GM18870 (cell line): ENCODE measurements at regions not wholly inside any gene's neighbourhood (a gene's known extent, or its start where the extent isn't known, plus 50 kb on each side); places are given as distances from the start of the nearest gene placed in this dataset.

ENCODE experiments used
- ATAC-seq: cut with Tn5 transposase; IDR thresholded peaks from one replicate; pipeline ENCODE4 v1.9.1; 2021; ENCODE audit warnings: moderate library complexity; ENCODE audit not compliant: unreplicated experiment

DNA sequence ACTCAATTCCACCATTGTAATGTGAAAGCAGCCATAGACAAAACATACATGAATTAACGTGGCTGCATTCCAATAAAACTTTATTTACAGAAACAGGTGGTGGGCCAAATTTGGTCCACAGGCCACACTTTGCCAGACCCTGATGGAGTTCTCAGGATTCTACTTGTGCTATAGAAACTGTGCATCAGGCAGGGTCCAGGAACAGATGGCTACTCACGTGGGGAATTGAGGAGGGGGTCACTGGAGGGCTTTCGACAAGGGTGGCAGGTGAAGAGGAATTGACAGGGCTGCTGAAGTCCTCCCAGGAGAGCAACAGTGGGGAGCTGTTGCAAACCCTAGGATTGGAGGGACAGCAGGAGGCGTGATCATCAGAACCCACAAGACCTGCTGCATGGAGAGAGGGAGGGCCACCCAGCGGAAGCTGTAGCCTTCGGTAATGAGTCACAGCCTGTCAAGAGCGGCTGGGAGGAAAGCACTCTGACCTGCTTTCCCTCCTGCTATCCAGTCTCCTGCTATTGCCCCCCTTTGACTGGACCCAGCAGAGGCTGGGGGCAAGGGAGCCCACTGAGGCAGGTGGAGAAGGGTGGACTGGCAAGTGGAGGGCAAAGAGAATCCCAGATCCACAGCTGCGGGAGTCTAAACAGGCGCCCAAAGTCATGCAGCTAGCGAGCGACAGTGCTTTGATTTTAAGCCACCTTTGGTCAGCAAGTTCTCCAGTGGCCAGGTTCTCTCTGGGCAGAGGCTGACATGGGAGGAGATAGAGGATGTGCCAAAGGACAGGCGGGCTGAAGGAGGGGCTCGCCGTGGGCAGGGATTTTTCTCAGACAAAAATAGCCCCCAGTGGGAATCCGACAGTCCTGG, 138.3 kb upstream of the SMIM23 start:
- no peak for ATAC-seq

DNA sequence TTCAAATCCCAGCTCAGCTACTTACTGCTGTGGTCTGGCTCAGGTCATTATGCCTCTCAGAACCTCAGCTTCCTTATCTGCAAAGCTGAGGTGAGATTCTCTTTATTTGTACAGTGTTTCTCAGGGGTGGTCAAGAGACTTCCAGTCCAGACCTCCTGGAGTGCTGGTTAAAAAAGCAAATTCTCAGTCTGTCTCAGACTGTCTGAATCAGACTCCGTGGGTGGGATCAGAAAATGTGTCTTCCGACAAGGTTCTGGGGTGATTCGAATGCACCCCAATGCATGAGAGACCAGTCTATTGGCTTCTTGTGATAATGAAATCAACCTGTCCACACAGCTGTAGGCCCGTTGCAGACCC, 137.7 kb upstream of the SMIM23 start:
- no peak for ATAC-seq

DNA sequence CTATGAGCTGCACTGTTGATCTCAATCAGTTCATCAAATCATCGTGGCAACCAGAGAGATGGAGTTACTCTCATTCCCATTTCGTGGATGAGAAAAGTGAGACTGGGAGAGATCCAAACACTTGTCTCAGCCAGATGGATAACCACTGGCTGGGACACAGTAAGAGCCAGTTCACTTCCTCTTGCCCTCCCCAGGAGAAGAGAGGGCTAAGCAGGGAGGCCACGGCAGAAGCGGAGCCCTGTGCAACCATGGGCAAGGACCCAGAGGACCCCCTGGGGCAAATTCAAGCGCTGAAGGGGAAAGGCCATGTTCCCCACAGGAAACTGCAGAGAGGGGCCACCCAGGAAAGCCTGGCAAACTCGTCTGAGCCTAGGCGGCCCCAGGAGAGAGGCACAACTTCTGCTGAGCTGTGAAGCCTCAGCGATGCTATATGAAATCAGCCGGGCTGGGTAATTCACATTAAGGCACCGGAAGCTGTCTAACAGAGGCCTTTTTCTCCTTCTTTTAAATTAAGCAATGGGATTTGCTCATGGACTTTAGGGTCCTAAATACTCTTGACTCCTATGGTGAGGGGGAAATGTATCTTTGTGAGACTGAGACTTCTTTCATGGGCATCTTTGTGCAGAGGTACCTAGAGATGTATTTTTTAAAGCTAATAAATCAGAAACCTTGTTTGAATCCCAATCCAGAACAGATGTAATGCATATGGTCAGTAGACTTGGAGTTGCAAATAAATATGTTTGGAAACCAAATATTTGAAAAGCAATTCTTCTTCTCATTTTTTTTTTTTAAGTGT, 137.1 kb upstream of the SMIM23 start:
- ATAC-seq, result no peak

DNA sequence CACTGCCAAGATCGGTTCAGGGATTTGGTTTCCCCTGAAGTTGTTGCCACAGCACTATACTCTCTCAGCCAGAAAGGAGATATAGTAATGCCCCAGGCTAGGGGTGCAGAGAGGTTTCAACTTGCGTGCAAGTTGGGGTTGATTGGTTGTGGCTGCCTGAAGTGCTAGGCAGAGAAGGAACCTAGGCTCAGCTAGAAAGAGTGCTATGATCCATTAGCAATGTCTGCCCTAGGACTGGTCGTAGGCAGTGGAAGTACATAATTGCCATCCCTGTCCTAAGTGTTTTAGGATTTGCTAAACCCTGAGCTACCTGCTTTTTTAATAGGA, 136.6 kb upstream of the SMIM23 start:
- ATAC-seq, result no peak

DNA sequence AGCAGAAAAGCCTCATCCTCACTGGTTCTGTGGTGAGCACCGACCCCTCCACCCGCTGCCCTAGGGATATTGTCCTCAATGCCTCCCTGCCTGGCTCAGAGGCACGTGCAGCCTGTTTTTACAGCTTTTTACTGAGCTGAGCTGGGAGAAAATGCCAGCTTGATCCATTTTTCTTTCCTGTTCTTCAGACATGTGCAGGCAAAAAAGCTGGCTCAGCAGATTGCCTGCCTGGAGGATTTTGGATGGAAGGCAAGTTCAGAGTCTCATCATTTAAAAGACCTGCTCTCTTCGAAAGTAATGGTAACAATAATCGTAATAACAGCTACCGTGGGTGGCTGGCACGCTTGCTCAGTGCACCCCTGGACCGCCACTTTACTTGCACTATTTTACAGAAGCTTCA, 135.0 kb upstream of the SMIM23 start:
- ATAC-seq, result no peak

DNA sequence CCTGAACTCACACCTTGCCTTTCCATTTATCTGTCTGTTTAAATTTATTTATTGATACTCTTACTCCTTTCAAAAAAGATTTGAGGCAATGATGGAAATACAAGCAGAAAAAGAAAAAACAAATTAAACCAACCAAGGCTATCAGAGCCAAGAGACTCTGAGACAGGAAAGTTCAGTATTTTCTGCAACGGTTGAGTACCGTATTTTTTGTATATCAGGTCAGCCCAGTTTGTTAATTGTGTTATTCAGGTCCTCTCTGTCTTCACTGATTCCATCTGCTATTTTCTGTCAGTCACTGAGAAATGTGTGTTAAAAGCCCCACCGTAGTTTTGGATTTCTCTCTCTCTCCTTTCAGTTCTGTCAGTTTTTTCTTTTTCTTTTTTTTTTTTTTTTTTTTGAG, 134.5 kb upstream of the SMIM23 start:
- ATAC-seq, result no peak

DNA sequence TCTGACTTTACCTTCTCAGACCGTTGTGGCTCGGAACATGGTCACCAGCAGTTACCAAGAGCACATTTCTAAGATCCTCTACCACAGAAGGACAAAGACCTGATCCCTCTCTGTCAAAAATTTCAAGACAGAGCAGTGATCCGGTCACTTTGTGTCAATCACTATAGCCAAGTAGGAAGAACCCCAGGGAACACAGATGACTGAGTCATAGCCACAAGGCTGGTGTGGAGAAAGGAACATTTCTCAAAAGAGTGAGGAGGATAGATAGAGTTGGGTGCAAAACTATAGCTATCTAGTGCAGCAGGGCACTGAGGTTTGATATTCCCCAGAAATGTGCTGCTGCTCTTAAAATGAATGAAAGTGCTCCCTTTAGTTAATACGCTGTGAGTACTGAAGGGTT, 130.7 kb upstream of the SMIM23 start:
- no peak for ATAC-seq

DNA sequence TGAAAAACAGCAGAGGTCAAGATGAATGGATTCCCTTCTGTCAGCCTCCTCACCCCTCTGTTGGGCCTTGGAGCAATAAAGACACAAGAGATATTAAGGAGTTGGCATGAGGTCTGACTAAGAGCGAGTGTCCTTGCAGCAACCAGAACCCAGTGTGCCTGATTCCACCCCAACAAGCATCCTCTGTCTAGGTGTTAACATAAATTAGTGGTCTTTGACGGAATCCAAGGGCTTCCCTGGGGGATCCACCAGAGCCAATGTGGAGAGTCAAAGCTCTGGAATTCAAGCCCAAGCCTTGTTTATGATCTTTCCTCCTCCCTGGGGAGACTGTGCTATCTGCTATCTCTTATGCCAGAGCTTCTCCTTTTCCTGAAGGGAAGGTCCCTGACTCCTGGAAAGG, 128.1 kb upstream of the SMIM23 start:
- ATAC-seq, result no peak

DNA sequence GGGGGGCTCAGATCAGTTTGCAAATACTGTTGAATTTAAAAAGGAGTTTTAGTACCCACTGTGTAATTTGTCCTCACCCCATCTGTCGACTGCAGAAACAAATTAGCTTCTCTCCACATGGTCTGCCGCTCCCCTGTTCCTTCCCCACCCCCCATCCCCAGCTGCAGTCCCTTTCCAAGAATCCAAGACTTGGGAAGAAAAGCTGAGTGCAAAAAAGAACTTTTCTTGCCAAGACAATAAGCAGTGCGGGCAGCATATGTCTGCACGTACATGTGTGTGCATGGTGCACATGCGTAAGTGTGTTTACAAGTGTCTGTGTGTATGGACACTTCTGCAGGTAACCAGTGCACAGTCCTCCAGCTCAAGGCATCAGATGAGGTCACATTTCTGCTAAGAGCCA, 125.7 kb upstream of the SMIM23 start:
- no peak for ATAC-seq

DNA sequence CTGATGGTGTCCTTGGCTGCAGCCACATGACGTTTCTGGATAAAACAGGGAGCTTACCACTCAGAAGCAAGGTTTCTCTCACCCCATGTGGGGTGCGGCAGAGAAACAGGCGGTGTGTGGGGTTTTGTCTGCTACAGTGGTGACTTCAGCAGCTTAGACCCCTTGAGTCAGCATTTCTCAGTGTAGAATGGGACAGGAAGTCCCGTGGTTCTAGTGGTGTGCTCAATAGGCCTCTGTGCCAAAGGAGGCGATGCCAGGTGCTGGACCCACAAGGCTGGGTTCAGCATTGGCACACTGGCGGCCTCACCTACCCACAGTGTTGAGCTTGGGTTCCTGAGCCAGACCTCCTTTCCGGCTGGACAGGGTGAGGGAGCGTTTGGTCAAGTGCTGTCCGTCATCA, 125.2 kb upstream of the SMIM23 start:
- ATAC-seq, result no peak

DNA sequence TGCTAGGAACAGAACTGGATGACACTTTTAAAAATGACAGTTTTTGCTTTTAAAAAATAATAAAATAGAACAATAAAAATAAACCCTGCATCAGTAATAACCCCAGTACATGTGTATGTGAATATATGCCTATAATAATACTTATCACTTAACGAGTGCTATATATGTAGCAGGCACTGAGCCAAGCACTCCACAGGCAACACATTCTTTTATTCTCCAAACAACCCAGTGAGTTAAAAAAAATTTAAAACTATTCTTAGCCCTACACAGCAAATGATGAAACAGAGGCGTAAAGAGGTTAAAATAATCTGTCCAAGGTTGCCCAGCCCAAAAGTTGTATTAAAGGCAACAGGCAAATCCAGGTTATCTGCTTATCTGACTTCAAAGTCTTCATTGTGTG, 124.5 kb upstream of the SMIM23 start:
- no peak for ATAC-seq

DNA sequence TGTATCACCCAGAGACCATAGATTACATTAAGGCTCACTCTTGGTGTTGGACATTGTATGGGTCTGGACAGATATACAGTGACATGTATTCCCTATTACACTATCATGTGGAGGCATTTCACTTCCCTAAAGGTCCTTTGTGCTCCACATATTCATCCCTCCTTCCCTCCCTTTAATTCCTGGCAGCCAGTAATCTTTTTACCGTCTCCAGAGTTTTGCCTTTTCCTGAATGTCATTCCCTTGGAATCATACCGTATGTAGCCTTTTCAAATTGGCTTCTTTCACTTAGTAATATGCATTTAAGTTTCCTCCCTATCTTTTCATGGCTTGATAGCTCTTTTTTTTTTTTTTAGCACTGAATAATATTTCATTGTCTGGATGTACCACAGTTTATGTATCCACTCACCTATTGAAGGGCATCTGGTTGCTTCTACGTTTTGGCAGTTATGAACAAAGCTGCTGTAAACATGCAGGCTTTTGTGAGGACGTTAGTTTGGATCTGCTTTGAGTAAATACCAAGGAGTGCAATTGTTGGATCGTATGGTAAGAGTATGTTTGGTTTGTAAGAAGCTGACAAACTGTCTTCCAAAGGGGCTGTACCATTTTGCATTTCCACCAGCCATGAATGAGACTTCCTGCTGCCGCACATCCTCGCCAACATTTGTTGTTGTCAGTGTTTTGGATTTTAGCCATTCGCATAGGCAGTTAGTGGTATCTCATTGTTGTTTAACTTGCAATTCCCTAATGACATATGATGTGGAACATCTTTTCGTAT, 122.1 kb upstream of the SMIM23 start:
- ATAC-seq, result no peak

DNA sequence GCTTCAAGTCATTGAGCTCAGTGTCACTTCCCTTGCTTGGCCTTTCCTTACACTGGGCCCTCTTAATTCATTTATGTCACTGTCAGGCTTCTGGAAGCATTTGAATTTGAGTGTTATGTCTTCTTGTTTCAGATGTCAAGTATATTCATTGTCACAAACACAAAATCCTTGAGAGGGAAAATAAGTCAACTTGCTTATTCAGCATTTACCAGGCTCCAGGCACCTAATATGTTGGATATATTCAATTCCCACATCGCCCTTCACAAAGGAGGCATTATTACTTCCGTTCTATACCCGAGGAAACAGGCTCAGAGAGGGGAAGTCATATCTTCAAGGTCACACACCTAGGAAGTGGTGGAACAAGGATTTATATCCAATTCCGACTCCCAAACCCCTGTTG, 121.1 kb upstream of the SMIM23 start:
- ATAC-seq, result no peak

DNA sequence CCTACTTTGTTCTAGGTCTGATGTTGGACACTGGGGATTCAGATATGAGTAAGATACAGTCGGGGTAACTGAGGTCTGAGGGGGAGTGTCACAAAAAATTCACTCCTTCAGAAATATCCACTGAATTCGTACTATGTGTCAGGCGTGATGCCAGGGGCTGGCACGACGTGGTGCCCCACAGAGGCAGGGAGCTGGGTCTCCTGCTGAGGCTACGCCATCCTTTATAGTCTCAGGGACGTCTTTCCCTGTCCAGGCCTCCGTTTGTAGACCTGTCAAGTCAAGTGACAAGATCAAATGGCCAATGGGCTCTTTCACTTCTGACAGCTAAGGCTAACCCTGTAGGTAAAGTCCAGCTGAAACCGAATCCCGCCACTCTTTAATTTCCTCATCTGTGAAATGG, 118.8 kb upstream of the SMIM23 start:
- ATAC-seq, result no peak

DNA sequence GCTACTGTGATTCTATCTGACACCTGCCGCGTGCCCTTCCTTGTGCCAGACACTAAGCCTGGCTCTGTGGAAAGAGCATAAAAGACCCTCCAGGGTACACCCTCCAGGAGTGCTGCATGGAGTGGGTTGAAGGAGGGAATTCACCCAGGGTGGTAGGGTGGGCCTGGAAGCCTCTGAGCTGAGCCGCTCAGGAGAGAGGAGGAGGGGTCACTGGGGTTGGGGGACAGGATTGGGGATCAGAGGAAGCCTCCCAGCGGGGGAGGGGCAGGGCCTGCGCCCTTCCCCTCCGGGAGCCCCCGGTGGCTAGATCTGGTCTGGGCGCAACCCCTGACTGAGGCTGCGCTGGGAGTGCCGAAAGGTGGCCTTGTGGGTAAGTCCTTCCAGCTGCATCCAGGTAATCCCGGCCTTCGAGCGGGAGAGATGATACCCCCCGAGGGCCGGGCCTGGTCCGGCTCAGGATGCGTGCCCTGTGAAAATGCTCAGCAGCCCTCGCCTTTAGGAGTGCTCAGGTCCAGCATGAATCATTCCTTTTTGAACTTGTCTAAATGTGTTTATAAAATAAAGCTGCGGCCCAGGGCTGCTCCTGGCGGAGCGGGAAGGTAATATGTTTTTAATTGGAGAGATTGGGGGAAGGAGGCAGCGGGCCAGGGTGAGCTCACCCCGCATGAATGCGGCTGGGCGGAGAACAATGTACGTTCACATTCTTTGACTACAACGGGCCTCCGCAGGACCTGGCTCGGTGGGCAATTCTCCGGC, 118.1 kb upstream of the SMIM23 start:
- no peak for ATAC-seq

DNA sequence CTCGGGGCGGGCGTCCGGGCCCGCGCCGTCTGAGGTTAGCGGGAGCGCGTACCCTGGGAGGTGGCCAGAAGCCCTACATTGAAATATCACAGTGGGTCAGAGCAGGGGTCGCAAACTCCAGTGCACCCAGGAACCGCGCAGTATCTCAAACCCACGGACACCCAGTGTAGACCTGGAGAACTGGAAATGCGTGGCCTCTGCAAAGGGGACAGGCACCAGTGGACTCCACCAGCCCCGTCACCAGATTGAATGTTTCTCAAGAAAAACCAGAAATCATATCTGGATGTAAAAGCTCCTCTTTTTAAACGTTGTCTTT, 117.6 kb upstream of the SMIM23 start:
- no peak for ATAC-seq

DNA sequence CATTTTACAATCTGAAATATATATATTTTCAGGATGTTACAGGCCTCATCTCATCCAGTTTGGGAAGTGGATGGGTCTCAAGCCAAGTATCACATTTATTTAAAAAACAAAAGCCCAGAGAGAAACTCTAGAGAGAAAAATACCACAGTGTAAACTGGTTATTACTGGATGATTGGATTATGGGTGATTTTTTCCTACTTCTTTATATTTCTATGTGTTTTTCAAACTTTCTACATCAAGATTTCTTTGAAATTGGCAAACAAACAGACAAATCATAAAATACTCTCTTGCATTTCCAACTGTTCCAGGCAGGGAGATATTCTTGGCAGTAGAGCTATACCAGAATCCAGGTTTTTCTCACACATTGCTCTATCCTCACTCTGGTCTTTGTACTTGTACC, 116.0 kb upstream of the SMIM23 start:
- ATAC-seq, result no peak

DNA sequence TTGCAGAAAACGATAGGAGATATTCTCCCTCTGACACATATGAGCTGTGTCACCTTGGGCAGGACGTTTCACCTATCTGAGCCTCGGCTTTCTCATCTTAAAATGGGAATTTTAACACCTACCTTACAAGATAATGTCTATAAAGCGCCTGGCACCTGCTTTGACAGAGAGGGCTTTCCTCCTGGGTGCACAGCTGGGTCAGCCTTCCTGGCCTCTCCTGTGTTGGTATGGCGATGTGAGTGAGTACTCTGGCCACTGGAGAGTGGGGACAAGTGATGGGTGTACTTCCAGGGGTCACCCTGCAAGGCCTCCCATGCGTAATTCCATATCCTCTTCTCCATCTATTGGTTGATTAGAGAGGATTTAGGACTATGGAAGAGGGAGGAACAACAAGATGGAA, 113.1 kb upstream of the SMIM23 start:
- ATAC-seq, result no peak

DNA sequence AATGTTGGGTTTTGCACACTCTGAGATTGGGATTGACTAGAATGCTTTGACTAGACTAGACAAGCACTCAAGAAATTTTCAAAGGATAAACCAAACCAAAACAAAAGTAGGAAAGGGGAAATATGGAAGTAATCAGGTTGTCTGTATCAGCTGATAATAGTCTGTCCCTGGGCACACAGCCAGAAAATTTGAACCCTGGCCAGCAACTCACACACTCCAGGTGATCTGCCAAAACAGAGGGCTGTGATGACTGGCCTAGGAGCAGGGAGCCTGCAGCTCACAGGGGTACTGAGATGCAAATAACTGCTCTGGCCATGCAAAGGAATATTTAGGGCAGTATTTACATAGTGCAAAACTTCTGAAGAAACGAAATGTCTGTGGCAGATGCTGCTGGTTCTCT, 112.3 kb upstream of the SMIM23 start:
- ATAC-seq, result no peak

DNA sequence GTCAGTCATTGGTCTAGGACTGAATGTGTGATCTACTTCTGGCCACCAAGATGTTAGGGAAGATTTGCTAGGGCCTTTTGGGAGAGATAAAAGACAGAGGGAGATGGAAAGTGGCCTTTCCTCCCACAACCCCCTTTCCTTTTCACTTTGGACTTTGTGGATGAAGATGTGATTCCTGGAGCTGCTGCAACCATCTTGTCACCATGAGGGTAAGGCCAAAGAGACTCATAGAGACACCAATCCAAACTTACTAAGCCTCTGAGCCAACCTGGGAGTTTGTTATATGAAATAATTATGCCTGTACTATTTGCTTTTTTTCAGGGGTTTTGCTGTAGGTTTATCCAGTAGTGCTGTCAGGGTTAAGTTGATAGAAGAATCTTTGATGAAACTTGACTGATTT, 111.8 kb upstream of the SMIM23 start:
- no peak for ATAC-seq

DNA sequence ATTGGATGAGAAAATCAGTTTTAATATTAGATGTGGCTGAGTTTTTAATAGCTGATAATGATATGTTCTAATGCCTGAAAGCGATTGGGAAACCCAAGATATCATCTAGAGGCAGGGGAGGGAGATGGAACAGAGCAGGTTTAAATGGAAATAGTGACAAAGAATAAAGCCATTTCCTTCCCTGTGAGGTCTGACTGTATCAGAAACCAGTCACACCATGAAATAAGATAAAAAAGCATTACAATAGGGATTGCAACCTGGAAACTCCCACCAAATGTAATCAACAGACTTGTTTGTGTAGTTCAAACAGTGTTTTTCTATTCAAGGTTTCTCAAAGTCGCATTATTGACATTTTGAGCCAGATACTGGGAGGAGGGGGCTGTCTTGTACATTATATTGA, 110.1 kb upstream of the SMIM23 start:
- ATAC-seq, result no peak
